MM.1S (cell line): ENCODE measurements at regions not wholly inside any gene's neighbourhood (a gene's known extent, or its start where the extent isn't known, plus 50 kb on each side); places are given as distances from the start of the nearest gene placed in this dataset.

Experiments
- DNase-seq: peaks from one replicate; pipeline ENCODE4 v3.0.0-alpha.2; 2015
- H2AFZ ChIP-seq: fragments of 300-600 bp; sonication (generic); 2 replicates; pipeline ENCODE4 v1.6.0; 2016; ENCODE audit warnings: antibody characterized with exemption, low read length
- H3F3A ChIP-seq: fragments of 300-600 bp; sonication (generic); 2 replicates; pipeline ENCODE4 v1.6.1; 2016; ENCODE audit warnings: mild to moderate bottlenecking, antibody characterized with exemption, low read length, moderate library complexity, mixed read lengths; ENCODE audit not compliant: insufficient read depth
- H3K27ac ChIP-seq: fragments of 300-600 bp; sonication (generic); 2 replicates; pipeline ENCODE4 v1.5.1; 2016; ENCODE audit warnings: mild to moderate bottlenecking, low read length
- H3K27me3 ChIP-seq: fragments of 300-600 bp; sonication (generic); replicated peaks from 2 replicates; pipeline ENCODE4 v1.6.0; 2016; ENCODE audit warnings: low read length; ENCODE audit not compliant: insufficient read depth
- H3K36me3 ChIP-seq: fragments of 300-600 bp; sonication (generic); replicated peaks from 2 replicates; pipeline ENCODE4 v1.6.1; 2016; ENCODE audit warnings: mild to moderate bottlenecking, low read length, mixed read lengths; ENCODE audit not compliant: insufficient read depth
- H3K4me1 ChIP-seq: fragments of 300-600 bp; sonication (generic); 2 replicates; pipeline ENCODE4 v1.6.1; 2016; ENCODE audit warnings: low read length, mixed read lengths
- H3K4me2 ChIP-seq: fragments of 300-600 bp; sonication (generic); 2 replicates; pipeline ENCODE4 v1.6.0; 2016; ENCODE audit warnings: low read depth, low read length
- H3K4me3 ChIP-seq: fragments of 300-600 bp; sonication (generic); 2 replicates; pipeline ENCODE4 v1.5.1; 2016; ENCODE audit warnings: low read length, mixed read lengths
- H3K79me2 ChIP-seq: fragments of 300-600 bp; sonication (generic); 2 replicates; pipeline ENCODE4 v1.6.1; 2016; ENCODE audit warnings: mixed run types, low read length, mixed read lengths
- H3K9ac ChIP-seq: fragments of 300-600 bp; sonication (generic); 2 replicates; pipeline ENCODE4 v1.6.1; 2016; ENCODE audit warnings: low read length, mixed read lengths
- H3K9me2 ChIP-seq: fragments of 300-600 bp; sonication (generic); replicated peaks from 2 replicates; pipeline ENCODE4 v1.6.1; 2016; ENCODE audit warnings: mild to moderate bottlenecking, low read length, mixed read lengths; ENCODE audit not compliant: insufficient read depth
- H3K9me3 ChIP-seq: fragments of 300-600 bp; sonication (generic); replicated peaks from 2 replicates; pipeline ENCODE4 v1.6.1; 2016; ENCODE audit warnings: mild to moderate bottlenecking, low read length, mixed read lengths; ENCODE audit not compliant: insufficient read depth
- H4K20me1 ChIP-seq: fragments of 300-600 bp; sonication (generic); 2 replicates; pipeline ENCODE4 v1.6.1; 2016; ENCODE audit warnings: mild to moderate bottlenecking, low read length, moderate library complexity, mixed read lengths; ENCODE audit not compliant: insufficient read depth
- CTCF ChIP-seq: fragments of 300-600 bp; sonication (generic); IDR thresholded peaks from 2 replicates; pipeline ENCODE4 v1.5.1; 2016; ENCODE audit warnings: antibody characterized with exemption, low read length, mixed read lengths
- EZH2 ChIP-seq: fragments of 300-600 bp; sonication (generic); optimal IDR thresholded peaks from 2 replicates; pipeline ENCODE3; 2017; ENCODE audit warnings: low read depth, mild to moderate bottlenecking, antibody characterized with exemption, low read length, mixed read lengths
- EZH2phosphoT487 ChIP-seq: fragments of 300-600 bp; sonication (generic); IDR thresholded peaks from 2 replicates; pipeline ENCODE4 v1.6.1; 2018; ENCODE audit warnings: antibody characterized with exemption, low read length

DNA sequence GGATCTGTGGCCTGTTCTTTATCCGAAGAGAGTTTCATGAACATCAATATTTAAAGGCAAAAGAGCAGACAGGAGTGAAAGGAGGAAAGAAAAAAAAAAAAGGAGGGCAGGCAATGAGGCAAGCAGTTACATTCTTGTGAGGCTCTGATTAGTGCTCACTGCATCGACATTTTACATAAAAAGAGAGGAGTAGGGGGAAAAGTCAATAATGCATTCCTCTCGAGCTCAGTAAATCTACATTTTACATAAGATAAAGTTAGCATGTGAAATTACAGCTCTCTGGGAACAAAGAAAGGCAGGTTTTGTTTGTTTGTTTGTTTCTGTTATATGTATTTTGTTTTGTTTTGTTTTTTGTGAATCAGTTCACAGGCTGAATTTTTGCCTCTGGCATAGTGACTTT, 187.1 kb upstream of the ARL4C start:
- TF ChIP-seq EZH2phosphoT487 (no peak), CTCF (no peak), EZH2 (no peak)
- Histone ChIP-seq H3K9me2 (no peaks in the 10 kb centered on the region), H3K4me1 (no peaks in the 10 kb centered on the region), H3K27me3 (no peaks in the 10 kb centered on the region), H3K36me3 (no peaks in the 10 kb centered on the region), H3K27ac (no peak overlapping the region), H3F3A (no peaks in the 10 kb centered on the region), H3K9me3 (no peaks in the 10 kb centered on the region), H3K4me3 (no peak overlapping the region), H3K9ac (no peak overlapping the region), H3K4me2 (no peak overlapping the region), H2AFZ (no peak overlapping the region), H3K79me2 (no peaks in the 10 kb centered on the region), H4K20me1 (no peaks in the 10 kb centered on the region)
- no peak for DNase-seq

DNA sequence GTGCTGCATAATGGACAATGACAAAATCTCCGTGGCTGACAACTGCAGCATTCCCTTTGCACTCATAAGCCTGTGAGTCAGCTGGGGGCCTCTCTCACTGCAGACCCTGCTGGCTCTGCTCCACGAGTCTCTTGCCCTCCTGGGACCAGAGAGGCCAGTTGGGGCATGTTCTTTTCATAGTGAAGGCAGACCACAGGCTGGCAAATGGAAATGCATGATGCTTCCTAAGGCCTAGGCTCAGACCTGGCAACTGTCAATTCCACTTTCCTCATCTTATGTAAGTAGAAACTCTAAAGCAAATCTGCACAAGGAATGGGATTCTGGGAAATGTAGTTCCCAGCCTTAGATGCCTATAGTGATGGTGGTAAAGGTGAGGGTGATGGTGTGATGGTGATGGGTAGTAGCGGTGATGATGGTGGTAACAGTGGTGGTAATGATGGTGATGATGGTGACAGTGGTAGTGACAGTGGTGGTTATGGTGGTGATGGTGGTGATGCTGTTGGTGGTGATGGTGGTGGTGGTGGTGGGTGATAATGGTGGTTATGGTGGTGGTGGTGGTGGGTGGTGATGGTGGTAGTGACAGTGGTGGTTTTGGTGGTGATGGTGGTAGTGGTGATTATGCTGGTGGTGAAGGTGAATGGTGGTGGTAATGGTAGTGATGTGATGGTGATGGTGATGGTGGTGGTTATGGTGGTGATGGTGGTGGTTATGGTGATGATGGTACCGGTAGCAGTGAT, 185.8 kb upstream of the ARL4C start:
- no peaks in the 10 kb centered on the region for H3K4me1 ChIP-seq
- no peaks in the 10 kb centered on the region for H3F3A ChIP-seq
- no peaks in the 10 kb centered on the region for H3K27me3 ChIP-seq
- DNase-seq, result no peak
- H3K79me2 ChIP-seq, result no peaks in the 10 kb centered on the region
- no peak overlapping the region for H3K9ac ChIP-seq
- no peak overlapping the region for H3K27ac ChIP-seq
- no peak overlapping the region for H3K4me3 ChIP-seq
- TF ChIP-seq EZH2 (no peak), EZH2phosphoT487 (no peak), CTCF (no peak)
- H3K36me3 ChIP-seq, result no peaks in the 10 kb centered on the region
- H3K9me3 ChIP-seq, result no peaks in the 10 kb centered on the region
- no peak overlapping the region for H3K4me2 ChIP-seq
- H4K20me1 ChIP-seq, result no peaks in the 10 kb centered on the region
- no peaks in the 10 kb centered on the region for H3K9me2 ChIP-seq
- no peak overlapping the region for H2AFZ ChIP-seq

GRCh38 chr2:234680688-234681619, 184.1 kb upstream of the ARL4C start:
- Histone ChIP-seq H3K4me1 (no peaks in the 10 kb centered on the region), H3K9ac (no peak overlapping the region), H3K27ac (no peak overlapping the region)

More at GRCh38 chr2:234680688-234681619, 184.1 kb upstream of the ARL4C start:
- Histone ChIP-seq H4K20me1 (no peaks in the 10 kb centered on the region), H3K79me2 (no peaks in the 10 kb centered on the region), H3K4me3 (no peak overlapping the region), H3K36me3 (no peaks in the 10 kb centered on the region), H3K4me2 (no peak overlapping the region), H3K9me2 (no peaks in the 10 kb centered on the region), H3F3A (no peaks in the 10 kb centered on the region), H3K9me3 (no peaks in the 10 kb centered on the region), H2AFZ (no peak overlapping the region), H3K27me3 (no peaks in the 10 kb centered on the region)
- TF ChIP-seq EZH2phosphoT487, result no peak
- no peak for TF ChIP-seq EZH2
- no peak for TF ChIP-seq CTCF
- no peak for DNase-seq
